ENCODE measurements at regions not wholly inside any gene's neighbourhood (a gene's known extent, or its start where the extent isn't known, plus 50 kb on each side); places are given as distances from the start of the nearest gene placed in this dataset.

DNA sequence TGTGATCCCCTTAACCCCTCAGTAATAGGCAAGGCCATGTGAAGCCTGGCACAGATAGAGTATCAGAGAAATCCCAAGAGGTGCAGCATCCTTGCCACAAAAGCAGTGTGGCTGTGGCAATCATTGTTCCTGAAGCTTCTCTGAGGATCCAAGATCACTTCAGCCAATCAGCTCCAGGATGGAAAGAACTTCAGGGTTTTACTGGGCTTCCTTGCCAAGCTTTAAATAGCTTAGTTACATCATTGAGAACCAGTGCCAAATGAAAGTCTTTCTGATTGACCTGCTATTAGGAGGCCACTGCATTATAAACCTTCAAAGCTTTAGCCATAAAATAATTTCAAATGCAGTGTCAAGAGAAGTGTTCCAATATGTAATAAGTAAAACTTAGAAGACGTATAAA lies 430.6 kb downstream of the PIK3R1 start:
- TF ChIP-seq EZH2phosphoT487 (IDR thresholded peaks at IDR 0.05; ENCODE audit: borderline replicate concordance) = no peak
- TF ChIP-seq, protein P1, sequence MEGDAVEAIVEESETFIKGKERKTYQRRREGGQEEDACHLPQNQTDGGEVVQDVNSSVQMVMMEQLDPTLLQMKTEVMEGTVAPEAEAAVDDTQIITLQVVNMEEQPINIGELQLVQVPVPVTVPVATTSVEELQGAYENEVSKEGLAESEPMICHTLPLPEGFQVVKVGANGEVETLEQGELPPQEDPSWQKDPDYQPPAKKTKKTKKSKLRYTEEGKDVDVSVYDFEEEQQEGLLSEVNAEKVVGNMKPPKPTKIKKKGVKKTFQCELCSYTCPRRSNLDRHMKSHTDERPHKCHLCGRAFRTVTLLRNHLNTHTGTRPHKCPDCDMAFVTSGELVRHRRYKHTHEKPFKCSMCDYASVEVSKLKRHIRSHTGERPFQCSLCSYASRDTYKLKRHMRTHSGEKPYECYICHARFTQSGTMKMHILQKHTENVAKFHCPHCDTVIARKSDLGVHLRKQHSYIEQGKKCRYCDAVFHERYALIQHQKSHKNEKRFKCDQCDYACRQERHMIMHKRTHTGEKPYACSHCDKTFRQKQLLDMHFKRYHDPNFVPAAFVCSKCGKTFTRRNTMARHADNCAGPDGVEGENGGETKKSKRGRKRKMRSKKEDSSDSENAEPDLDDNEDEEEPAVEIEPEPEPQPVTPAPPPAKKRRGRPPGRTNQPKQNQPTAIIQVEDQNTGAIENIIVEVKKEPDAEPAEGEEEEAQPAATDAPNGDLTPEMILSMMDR (IDR thresholded peaks at IDR 0.05 in 2 of 3, conservative IDR thresholded peaks at IDR 0.05 in 1 of 3; ENCODE audit: borderline replicate concordance in 1 of 3, insufficient read depth in 1 of 3, low read depth in 2 of 3, low read length in 2 of 3) = no peak

All from HCT116 (cell line).